GM19238 (cell line): ENCODE measurements at regions not wholly inside any gene's neighbourhood (a gene's known extent, or its start where the extent isn't known, plus 50 kb on each side); places are given as distances from the start of the nearest gene placed in this dataset.
"Not testable (repeated sequence)": the region's sequence is repeated elsewhere in the genome, so short reads cannot be mapped to it uniquely, and the experiment has no call there.

Experiments used
- DNase-seq: peaks from one replicate; pipeline ENCODE4 v3.0.0; 2011; ENCODE audit warnings: low spot score; ENCODE audit not compliant: insufficient read length

- no peak for DNase-seq
Observed at GRCh38 chr4:111128327-111128726, 505.4 kb upstream of the PITX2 start.

GRCh38 chr4:111136438-111136837 is 513.6 kb upstream of the PITX2 start:
- DNase-seq, result no peak

GRCh38 chr4:111136967-111137366 is 514.1 kb upstream of the PITX2 start:
- no peak for DNase-seq

GRCh38 chr4:111143510-111143909 is 520.6 kb upstream of the PITX2 start:
- DNase-seq, result no peak

- no peak for DNase-seq
Observed at GRCh38 chr4:111154934-111155333, 532.1 kb upstream of the PITX2 start.

- DNase-seq, result not testable (repeated sequence)
Observed at GRCh38 chr4:111164556-111164955, 541.7 kb upstream of the PITX2 start.

GRCh38 chr4:111174331-111174730 is 551.5 kb upstream of the PITX2 start:
- DNase-seq, result no peak

GRCh38 chr4:111178231-111178630 is 555.4 kb upstream of the PITX2 start:
- no peak for DNase-seq

GRCh38 chr4:111187108-111187507 is 564.2 kb upstream of the PITX2 start:
- DNase-seq, result no peak

GRCh38 chr4:111198446-111198845 is 575.6 kb upstream of the PITX2 start:
- no peak for DNase-seq

- no peak for DNase-seq
Observed at GRCh38 chr4:111204797-111205196, 581.9 kb upstream of the PITX2 start.

GRCh38 chr4:111208970-111209369 is 586.1 kb upstream of the PITX2 start:
- DNase-seq, result no peak

GRCh38 chr4:111209706-111210105 is 586.8 kb upstream of the PITX2 start:
- DNase-seq, result no peak

- no peak for DNase-seq
Observed at GRCh38 chr4:111210595-111210994, 587.7 kb upstream of the PITX2 start.

GRCh38 chr4:111213531-111213930 is 590.7 kb upstream of the PITX2 start:
- no peak for DNase-seq

GRCh38 chr4:111214371-111214770 is 591.5 kb upstream of the PITX2 start:
- no peak for DNase-seq

GRCh38 chr4:111215755-111216154 is 592.9 kb upstream of the PITX2 start:
- no peak for DNase-seq

- DNase-seq, result no peak
Observed at GRCh38 chr4:111216791-111217190, 593.9 kb upstream of the PITX2 start.

- no peak for DNase-seq
Observed at GRCh38 chr4:111221371-111221770, 598.5 kb upstream of the PITX2 start.

- DNase-seq, result no peak
Observed at GRCh38 chr4:111228396-111228795, 605.5 kb upstream of the PITX2 start.

- DNase-seq, result no peak
Observed at GRCh38 chr4:111228874-111229273, 606.0 kb upstream of the PITX2 start.

- DNase-seq, result no peak
Observed at GRCh38 chr4:111230265-111230664, 607.4 kb upstream of the PITX2 start.

GRCh38 chr4:111231281-111231680 is 608.4 kb upstream of the PITX2 start:
- DNase-seq, result no peak

- DNase-seq, result no peak
Observed at GRCh38 chr4:111234939-111235338, 612.1 kb upstream of the PITX2 start.
